HepG2 (cell line): ENCODE measurements at regions not wholly inside any gene's neighbourhood (a gene's known extent, or its start where the extent isn't known, plus 50 kb on each side); places are given as distances from the start of the nearest gene placed in this dataset.

Source experiments
- ATAC-seq: fragments of 200-7000 bp; cut with Tn5 transposase; 3 replicates; pipeline ENCODE4 v1.9.1; 2020; ENCODE audit warnings: mild to moderate bottlenecking, moderate library complexity
- BruUV-seq: library from RNA; stranded (reverse); fragments of 400-500 nt; replicated peaks from 2 replicates; lab custom pipeline; 2021; lab: Mats Ljungman, UMichigan
- CTCF ChIA-PET: fragments of 300-600 bp; formaldehyde crosslinking; extraction: SDS; loops from one replicate; lab custom pipeline; 2021; ENCODE audit warnings: low total read pairs, inconsistent platforms, low intra/inter-chr PET ratio; lab: Yijun Ruan, JAX
- POLR2A ChIA-PET: fragments of 350-600 bp; sonication (Branson Sonifier 250); formaldehyde crosslinking; loops from one replicate; lab custom pipeline; 2020; ENCODE audit warnings: antibody characterized with exemption, inconsistent platforms; lab: Yijun Ruan, JAX
- DNase-seq: peaks from one replicate; pipeline ENCODE4 v3.0.0-alpha.2; 2015; ENCODE audit warnings: low spot score
- FAIRE-seq: peaks from 3 replicates; lab custom pipeline; 2011; peaks lifted over from hg19 to GRCh38; lab: Jason Lieb, UNC
- H2AFZ ChIP-seq: one replicate; pipeline ENCODE4 v1.6.1; 2011; ENCODE audit warnings: low read length, inconsistent platforms
- H3K27ac ChIP-seq: fragments of 300-600 bp; 3 replicates; pipeline ENCODE4 v1.8.0; 2011; ENCODE audit warnings: mixed run types, mild to moderate bottlenecking, mixed read lengths, low read length, inconsistent platforms; ENCODE audit not compliant: insufficient read depth; ENCODE audit errors: extremely low read length
- H3K27me3 ChIP-seq, 2 experiments: fragments of 200-600 bp in 1 of 2; 2 replicates in 1 of 2; 3 replicates in 1 of 2; pipeline versions ENCODE4 v1.6.0 to v1.8.0; 2011; ENCODE audit warnings: low read length in 2 of 2, mild to moderate bottlenecking in 2 of 2, moderate library complexity in 2 of 2, inconsistent platforms in 1 of 2; ENCODE audit not compliant: insufficient read depth in 2 of 2, control insufficient read depth in 1 of 2
- H3K36me3 ChIP-seq, 2 experiments: fragments of 200-600 bp in 1 of 2; replicated peaks in 1 of 2; 2 replicates in 1 of 2; 3 replicates in 1 of 2; pipeline versions ENCODE4 v1.5.1 to v1.8.0; 2011; ENCODE audit warnings: low read length in 2 of 2, inconsistent platforms in 1 of 2; ENCODE audit not compliant: insufficient read depth in 2 of 2, control insufficient read depth in 1 of 2
- H3K4me1 ChIP-seq: 2 replicates; pipeline ENCODE4 v1.5.1; 2012; ENCODE audit warnings: low read length, inconsistent platforms; ENCODE audit not compliant: insufficient read depth
- H3K4me2 ChIP-seq: 2 replicates; pipeline ENCODE4 v1.6.0; 2011; ENCODE audit warnings: low read depth, low read length, inconsistent platforms
- H3K4me3 ChIP-seq, 3 experiments: fragments of 200-600 bp in 1 of 3; sonication (generic), shearing (Covaris generic) in 1 of 3; replicated peaks in 1 of 3; 2 replicates each; pipeline ENCODE4 v1.5.1; 2011 to 2016; ENCODE audit warnings: low read length in 3 of 3, inconsistent platforms in 2 of 3, low read depth in 2 of 3, mild to moderate bottlenecking in 2 of 3, control low read depth in 1 of 3, mixed read lengths in 1 of 3; ENCODE audit not compliant: insufficient read depth in 1 of 3
- H3K79me2 ChIP-seq: one replicate; pipeline ENCODE4 v1.6.1; 2011; ENCODE audit warnings: low read length, inconsistent platforms; ENCODE audit not compliant: insufficient read depth
- H3K9ac ChIP-seq: 2 replicates; pipeline ENCODE4 v1.6.0; 2011; ENCODE audit warnings: mild to moderate bottlenecking, low read depth, low read length, inconsistent platforms; ENCODE audit not compliant: insufficient read depth
- H3K9me3 ChIP-seq: 2 replicates; pipeline ENCODE4 v1.5.1; 2012; ENCODE audit warnings: mild to moderate bottlenecking, low read length
- H4K20me1 ChIP-seq: 2 replicates; pipeline ENCODE4 v1.6.0; 2011; ENCODE audit warnings: inconsistent platforms, mild to moderate bottlenecking, low read length, moderate library complexity; ENCODE audit not compliant: insufficient read depth
- JARID2 ChIP-seq: sonication (generic); formaldehyde crosslinking; IDR thresholded peaks from 2 replicates; pipeline ENCODE4 v1.8.1; 2023; ENCODE audit warnings: missing genetic modification reagents, inconsistent platforms; ENCODE audit not compliant: insufficient replicate concordance
- MAFF ChIP-seq: IDR thresholded peaks from 2 replicates; pipeline ENCODE4 v1.6.1; 2011; ENCODE audit warnings: low read depth, low read length, improper control_type of control experiment
- MAFK ChIP-seq, 2 experiments: IDR thresholded peaks in 1 of 2; conservative IDR thresholded peaks in 1 of 2; 2 replicates each; pipeline ENCODE4 v1.6.1; 2011; ENCODE audit warnings: improper control_type of control experiment in 2 of 2, low read length in 2 of 2
- MTF2 ChIP-seq: sonication (generic); formaldehyde crosslinking; IDR thresholded peaks from 2 replicates; pipeline ENCODE4 v1.5.0; 2020; ENCODE audit warnings: missing genetic modification reagents, borderline replicate concordance
- NFYB ChIP-seq: sonication (generic); formaldehyde crosslinking; IDR thresholded peaks from 2 replicates; pipeline ENCODE4 v1.4.0; 2020; ENCODE audit warnings: missing genetic modification reagents
- SATB2 ChIP-seq: sonication (generic); formaldehyde crosslinking; IDR thresholded peaks from 2 replicates; pipeline ENCODE4 v1.5.0; 2020; ENCODE audit warnings: missing genetic modification reagents
- SRSF4 ChIP-seq: fragments of 200-400 bp; formaldehyde crosslinking; IDR thresholded peaks from one replicate; pipeline ENCODE4 v1.6.1; 2018; ENCODE audit warnings: mild to moderate bottlenecking, low read depth, low read length, moderate library complexity; ENCODE audit not compliant: poor library complexity, severe bottlenecking
- TAF15 ChIP-seq: fragments of 200-400 bp; formaldehyde crosslinking; IDR thresholded peaks from one replicate; pipeline ENCODE4 v1.6.1; 2018; ENCODE audit warnings: mild to moderate bottlenecking, low read depth, low read length; ENCODE audit not compliant: poor library complexity, severe bottlenecking
- ZFP37 ChIP-seq: sonication (generic); formaldehyde crosslinking; IDR thresholded peaks from 2 replicates; pipeline ENCODE4 v1.4.0; 2020; ENCODE audit warnings: missing genetic modification reagents, borderline replicate concordance
- ZNF205 ChIP-seq: IDR thresholded peaks from 2 replicates; pipeline ENCODE4 v1.6.1; 2018; ENCODE audit warnings: missing biosample characterization, missing genetic modification reagents
- ZSCAN21 ChIP-seq: sonication (generic); formaldehyde crosslinking; IDR thresholded peaks from 2 replicates; pipeline ENCODE4 v1.8.0; 2022; ENCODE audit warnings: mild to moderate bottlenecking, missing genetic modification reagents, moderate library complexity, borderline replicate concordance
- WGBS: methylation state at CpG from one replicate; pipeline ENCODE4 v1.1.6; 2017; ENCODE audit warnings: low lambda C conversion rate; 5-methylcytosine and 5-hydroxymethylcytosine counted together
- in situ Hi-C: cut with HindIII; loops from 2 replicates; pipeline ENCODE4 v1.10.0; 2017; ENCODE audit warnings: low pct_unique_long_range_greater_than_20kb; ENCODE audit not compliant: extremely low pct_ligation_motif_present
- intact Hi-C: fragments of 100-400 bp; cut with micrococcal nuclease; formaldehyde crosslinking; loops from one replicate; pipeline ENCODE4 v1.10.0; 2022; ENCODE audit not compliant: unreplicated experiment
- TF ChIP-seq, protein P1 (sequence below), 2 experiments: IDR thresholded peaks; 2 replicates each; pipeline ENCODE4 v1.6.1; 2011 to 2012; ENCODE audit warnings: low read length in 2 of 2, borderline replicate concordance in 1 of 2, low read depth in 1 of 2, mild to moderate bottlenecking in 1 of 2, moderate library complexity in 1 of 2
- TF ChIP-seq, protein P2 (sequence below): sonication (generic); formaldehyde crosslinking; IDR thresholded peaks from 2 replicates; pipeline ENCODE4 v1.4.0; 2020; ENCODE audit warnings: missing genetic modification reagents

DNA sequence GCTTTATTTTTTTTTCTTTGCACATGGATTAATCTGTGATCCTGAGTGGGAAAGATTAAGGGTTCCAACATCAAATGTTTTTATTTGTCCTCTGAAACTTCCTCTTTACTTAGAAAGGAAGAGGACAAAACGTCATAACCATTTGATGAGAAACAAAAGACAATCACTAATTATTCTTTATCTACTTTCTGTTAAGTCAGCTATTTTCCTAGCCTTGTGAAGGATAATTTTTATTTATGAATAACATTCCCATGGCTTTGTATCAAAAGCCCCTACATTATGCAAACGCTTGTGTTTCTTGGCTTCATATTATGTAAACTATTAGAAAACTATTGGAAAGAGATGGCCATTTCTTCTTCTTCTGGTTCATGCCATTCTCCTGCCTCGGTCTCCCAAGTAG, 677.6 kb downstream of the CDY2B start:
- 2% methylated on average over 3 of the region's 3 CpGs for WGBS
- Histone ChIP-seq H3K9me3 (peaks cover 28% of the 10 kb centered on the region), H3K36me3 (no peaks in the 10 kb centered on the region), H3K27ac (no peak overlapping the region), H3K9ac (no peak overlapping the region), H3K4me3 (no peak overlapping the region), H3K27me3 (no peaks in the 10 kb centered on the region), H3K4me1 (no peaks in the 10 kb centered on the region), H4K20me1 (no peaks in the 10 kb centered on the region), H3K4me2 (no peak overlapping the region), H2AFZ (no peak overlapping the region), H3K79me2 (no peaks in the 10 kb centered on the region)
- BruUV-seq: no TSS peak
- in situ Hi-C loops: no loop called here
- CTCF ChIA-PET: no interaction called here
- FAIRE-seq (no peak), ATAC-seq (no peak), DNase-seq (no peak)
- TF ChIP-seq SRSF4 (no peak), MAFK (conservative IDR thresholded peaks at IDR 0.05 in 1 of 2, IDR thresholded peaks at IDR 0.05 in 1 of 2; ENCODE audit: low read length in 2 of 2) (peak in 1 of 2 experiments; percentile 73; a peak in 3 of 4 replicates), ZFP37 (CRISPR knock-in tag) (no peak), MTF2 (no peak), ZSCAN21 (CRISPR knock-in tag) (no peak), TAF15 (no peak), JARID2 (CRISPR knock-in tag) (no peak), MAFF (peak; percentile 53; the same call in 1 of the 2 replicates)
- intact Hi-C loops: no loop called here
- POLR2A ChIA-PET: no interaction called here

DNA sequence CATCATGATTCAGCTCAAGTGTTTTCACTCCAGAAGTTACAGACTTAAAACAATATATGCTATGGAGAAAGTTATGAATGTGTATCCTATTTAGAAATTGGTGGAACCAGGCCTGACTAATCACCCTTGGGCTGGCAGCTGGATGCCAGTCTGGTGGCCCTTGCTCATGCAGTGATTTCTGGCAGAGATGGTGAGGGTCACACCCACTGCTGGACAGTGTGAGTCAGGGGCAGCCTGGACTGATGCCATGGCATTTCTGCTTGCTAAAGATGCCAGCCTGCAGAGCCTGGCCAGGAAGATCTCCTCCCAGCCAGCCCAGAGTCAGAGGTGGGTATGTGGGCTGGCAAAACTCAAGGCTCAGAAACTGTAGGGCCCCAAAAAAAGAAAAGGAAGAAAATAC, 695.7 kb downstream of the CDY2B start:
- DNase-seq: no peak
- no peaks in the 10 kb centered on the region for H3K36me3 ChIP-seq
- H2AFZ ChIP-seq: no peak overlapping the region
- ChIA-PET CTCF (no interaction called here), POLR2A (no interaction called here)
- no peak overlapping the region for H3K4me3 ChIP-seq
- ATAC-seq: no peak
- no peak for FAIRE-seq
- H3K4me1 ChIP-seq: no peaks in the 10 kb centered on the region
- H3K9me3 ChIP-seq: peaks cover 61% of the 10 kb centered on the region
- no peak overlapping the region for H3K9ac ChIP-seq
- H3K27ac ChIP-seq: no peak overlapping the region
- no peaks in the 10 kb centered on the region for H3K79me2 ChIP-seq
- H4K20me1 ChIP-seq: no peaks in the 10 kb centered on the region
- BruUV-seq: no TSS peak
- in situ Hi-C loops: no loop called here
- no peak overlapping the region for H3K4me2 ChIP-seq
- H3K27me3 ChIP-seq: no peaks in the 10 kb centered on the region
- intact Hi-C loops: no loop called here
- TF ChIP-seq, protein P1, sequence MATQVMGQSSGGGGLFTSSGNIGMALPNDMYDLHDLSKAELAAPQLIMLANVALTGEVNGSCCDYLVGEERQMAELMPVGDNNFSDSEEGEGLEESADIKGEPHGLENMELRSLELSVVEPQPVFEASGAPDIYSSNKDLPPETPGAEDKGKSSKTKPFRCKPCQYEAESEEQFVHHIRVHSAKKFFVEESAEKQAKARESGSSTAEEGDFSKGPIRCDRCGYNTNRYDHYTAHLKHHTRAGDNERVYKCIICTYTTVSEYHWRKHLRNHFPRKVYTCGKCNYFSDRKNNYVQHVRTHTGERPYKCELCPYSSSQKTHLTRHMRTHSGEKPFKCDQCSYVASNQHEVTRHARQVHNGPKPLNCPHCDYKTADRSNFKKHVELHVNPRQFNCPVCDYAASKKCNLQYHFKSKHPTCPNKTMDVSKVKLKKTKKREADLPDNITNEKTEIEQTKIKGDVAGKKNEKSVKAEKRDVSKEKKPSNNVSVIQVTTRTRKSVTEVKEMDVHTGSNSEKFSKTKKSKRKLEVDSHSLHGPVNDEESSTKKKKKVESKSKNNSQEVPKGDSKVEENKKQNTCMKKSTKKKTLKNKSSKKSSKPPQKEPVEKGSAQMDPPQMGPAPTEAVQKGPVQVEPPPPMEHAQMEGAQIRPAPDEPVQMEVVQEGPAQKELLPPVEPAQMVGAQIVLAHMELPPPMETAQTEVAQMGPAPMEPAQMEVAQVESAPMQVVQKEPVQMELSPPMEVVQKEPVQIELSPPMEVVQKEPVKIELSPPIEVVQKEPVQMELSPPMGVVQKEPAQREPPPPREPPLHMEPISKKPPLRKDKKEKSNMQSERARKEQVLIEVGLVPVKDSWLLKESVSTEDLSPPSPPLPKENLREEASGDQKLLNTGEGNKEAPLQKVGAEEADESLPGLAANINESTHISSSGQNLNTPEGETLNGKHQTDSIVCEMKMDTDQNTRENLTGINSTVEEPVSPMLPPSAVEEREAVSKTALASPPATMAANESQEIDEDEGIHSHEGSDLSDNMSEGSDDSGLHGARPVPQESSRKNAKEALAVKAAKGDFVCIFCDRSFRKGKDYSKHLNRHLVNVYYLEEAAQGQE (IDR thresholded peaks at IDR 0.05; ENCODE audit: borderline replicate concordance in 1 of 2, low read depth in 1 of 2, low read length in 2 of 2): no peak
- TF ChIP-seq NFYB (CRISPR knock-in tag) (no peak), ZNF205 (no peak), SATB2 (CRISPR knock-in tag) (no peak)
- TF ChIP-seq, protein P2, sequence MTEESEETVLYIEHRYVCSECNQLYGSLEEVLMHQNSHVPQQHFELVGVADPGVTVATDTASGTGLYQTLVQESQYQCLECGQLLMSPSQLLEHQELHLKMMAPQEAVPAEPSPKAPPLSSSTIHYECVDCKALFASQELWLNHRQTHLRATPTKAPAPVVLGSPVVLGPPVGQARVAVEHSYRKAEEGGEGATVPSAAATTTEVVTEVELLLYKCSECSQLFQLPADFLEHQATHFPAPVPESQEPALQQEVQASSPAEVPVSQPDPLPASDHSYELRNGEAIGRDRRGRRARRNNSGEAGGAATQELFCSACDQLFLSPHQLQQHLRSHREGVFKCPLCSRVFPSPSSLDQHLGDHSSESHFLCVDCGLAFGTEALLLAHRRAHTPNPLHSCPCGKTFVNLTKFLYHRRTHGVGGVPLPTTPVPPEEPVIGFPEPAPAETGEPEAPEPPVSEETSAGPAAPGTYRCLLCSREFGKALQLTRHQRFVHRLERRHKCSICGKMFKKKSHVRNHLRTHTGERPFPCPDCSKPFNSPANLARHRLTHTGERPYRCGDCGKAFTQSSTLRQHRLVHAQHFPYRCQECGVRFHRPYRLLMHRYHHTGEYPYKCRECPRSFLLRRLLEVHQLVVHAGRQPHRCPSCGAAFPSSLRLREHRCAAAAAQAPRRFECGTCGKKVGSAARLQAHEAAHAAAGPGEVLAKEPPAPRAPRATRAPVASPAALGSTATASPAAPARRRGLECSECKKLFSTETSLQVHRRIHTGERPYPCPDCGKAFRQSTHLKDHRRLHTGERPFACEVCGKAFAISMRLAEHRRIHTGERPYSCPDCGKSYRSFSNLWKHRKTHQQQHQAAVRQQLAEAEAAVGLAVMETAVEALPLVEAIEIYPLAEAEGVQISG (CRISPR knock-in tag): no peak
